ENCODE measurements at regions not wholly inside any gene's neighbourhood (a gene's known extent, or its start where the extent isn't known, plus 50 kb on each side); places are given as distances from the start of the nearest gene placed in this dataset.

GRCh38 chr16:52280086-52280485, 266.9 kb downstream of the TOX3 start:
- intact Hi-C loops (cut with micrococcal nuclease) = no loop called here
- no peak for DNase-seq
- Histone ChIP-seq H3K4me3 (no peak overlapping the region), H3K4me1 (no peaks in the 10 kb centered on the region), H3K27ac (replicated peaks) (no peak overlapping the region), H3K36me3 (no peaks in the 10 kb centered on the region), H3K27me3 (ENCODE audit: low read depth) (peaks cover 7% of the 10 kb centered on the region), H3K9me3 (replicated peaks) (no peaks in the 10 kb centered on the region)
- TF ChIP-seq CTCF (IDR thresholded peaks at IDR 0.05; ENCODE audit: borderline replicate concordance) = no peak

- Histone ChIP-seq H3K4me1 (no peaks in the 10 kb centered on the region), H3K27me3 (ENCODE audit: low read depth) (peaks cover 7% of the 10 kb centered on the region), H3K27ac (replicated peaks) (no peak overlapping the region), H3K36me3 (no peaks in the 10 kb centered on the region), H3K9me3 (replicated peaks) (no peaks in the 10 kb centered on the region), H3K4me3 (no peak overlapping the region)
- intact Hi-C loops (cut with micrococcal nuclease) = no loop called here
- DNase-seq = no peak
- TF ChIP-seq CTCF (IDR thresholded peaks at IDR 0.05; ENCODE audit: borderline replicate concordance) = no peak
Measured at GRCh38 chr16:52271088-52271750, 275.7 kb downstream of the TOX3 start.

- Histone ChIP-seq H3K27ac (replicated peaks) (no peak overlapping the region), H3K4me1 (no peaks in the 10 kb centered on the region), H3K9me3 (replicated peaks) (no peaks in the 10 kb centered on the region), H3K4me3 (no peak overlapping the region), H3K27me3 (ENCODE audit: low read depth) (no peaks in the 10 kb centered on the region), H3K36me3 (no peaks in the 10 kb centered on the region)
- intact Hi-C loops (cut with micrococcal nuclease) = no loop called here
- no peak for DNase-seq
- no peak for TF ChIP-seq CTCF (IDR thresholded peaks at IDR 0.05; ENCODE audit: borderline replicate concordance)
Measured at GRCh38 chr16:52265446-52265861, 281.5 kb downstream of the TOX3 start.

GRCh38 chr16:52257534-52257933, 289.4 kb downstream of the TOX3 start:
- no peaks in the 10 kb centered on the region for H3K4me1 ChIP-seq
- H3K27me3 ChIP-seq (ENCODE audit: low read depth) = no peaks in the 10 kb centered on the region
- no peaks in the 10 kb centered on the region for H3K36me3 ChIP-seq
- no peak overlapping the region for H3K4me3 ChIP-seq
- no peaks in the 10 kb centered on the region for H3K9me3 ChIP-seq (replicated peaks)
- H3K27ac ChIP-seq (replicated peaks) = no peak overlapping the region
- no peak for TF ChIP-seq CTCF (IDR thresholded peaks at IDR 0.05; ENCODE audit: borderline replicate concordance)
- DNase-seq = no peak
- intact Hi-C loops (cut with micrococcal nuclease) = no loop called here

- H3K27ac ChIP-seq (replicated peaks) = no peak overlapping the region
- no peak for DNase-seq
- no peaks in the 10 kb centered on the region for H3K36me3 ChIP-seq
- H3K4me3 ChIP-seq = no peak overlapping the region
- intact Hi-C loops (cut with micrococcal nuclease) = no loop called here
- no peaks in the 10 kb centered on the region for H3K4me1 ChIP-seq
- TF ChIP-seq CTCF (IDR thresholded peaks at IDR 0.05; ENCODE audit: borderline replicate concordance) = no peak
- H3K27me3 ChIP-seq (ENCODE audit: low read depth) = no peaks in the 10 kb centered on the region
- no peaks in the 10 kb centered on the region for H3K9me3 ChIP-seq (replicated peaks)
Measured at GRCh38 chr16:52256310-52257078, 290.4 kb downstream of the TOX3 start.

Data from left ventricle myocardium inferior (tissue), 1 donor.